EL (cell line): ENCODE measurements at regions not wholly inside any gene's neighbourhood (a gene's known extent, or its start where the extent isn't known, plus 50 kb on each side); places are given as distances from the start of the nearest gene placed in this dataset.

Source experiments
- DNase-seq: peaks from one replicate; pipeline ENCODE4 v3.0.0-alpha.2; 2016

- DNase-seq = no peak
Measured at GRCh38 chr9:675697-676370, 165.7 kb upstream of the DMRT1 start.

- DNase-seq = no peak
Measured at GRCh38 chr9:676780-677438, 164.6 kb upstream of the DMRT1 start.

DNA sequence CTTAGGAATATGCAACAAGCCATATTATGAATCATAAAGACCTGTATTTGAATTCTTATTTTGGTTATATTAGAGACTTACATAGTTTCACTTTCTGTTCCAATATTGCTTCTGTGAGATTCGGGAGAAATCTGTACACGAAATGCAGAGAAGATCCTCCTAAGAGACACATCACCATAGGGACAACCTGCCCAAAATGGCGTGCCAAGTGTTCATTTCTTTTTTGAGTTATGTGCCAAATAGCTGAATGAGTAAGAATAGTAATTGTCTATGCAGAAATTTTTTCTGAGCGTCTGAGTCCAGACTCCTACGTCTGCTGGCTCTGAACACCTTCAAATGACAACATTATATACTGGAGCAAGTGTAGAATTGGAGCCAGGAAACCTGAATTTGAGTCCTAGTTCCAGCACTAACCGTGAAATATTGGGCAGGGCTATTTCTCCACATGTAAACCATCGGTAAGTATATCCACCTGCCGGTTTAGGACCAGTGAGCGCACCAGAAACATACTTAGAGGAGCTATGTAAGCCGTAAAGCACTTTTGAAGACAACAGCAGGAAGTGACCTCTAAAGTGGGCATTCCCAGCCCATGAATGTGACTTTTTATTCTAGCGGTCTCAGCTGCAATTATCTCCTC lies 163.9 kb upstream of the DMRT1 start:
- no peak for DNase-seq

- no peak for DNase-seq
Measured at GRCh38 chr9:678897-679296, 162.6 kb upstream of the DMRT1 start.

DNA sequence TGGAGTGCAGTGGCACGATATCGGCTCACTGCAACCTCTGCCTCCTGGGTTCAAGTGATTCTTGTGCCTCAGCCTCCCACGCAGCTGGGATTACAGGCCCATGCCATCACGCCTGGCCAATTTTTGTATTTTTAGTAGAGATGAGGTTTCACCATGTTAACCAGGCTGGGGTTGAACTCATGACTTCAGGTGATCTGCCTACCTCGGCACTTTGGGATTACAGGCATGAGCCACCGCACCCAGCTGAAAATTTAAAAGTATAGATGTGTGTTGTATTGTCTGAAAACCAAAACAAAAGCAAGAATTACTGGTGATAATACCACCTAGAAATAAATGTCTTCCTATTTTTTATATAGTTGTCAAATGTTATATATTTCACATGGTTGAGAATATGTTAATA lies 162.0 kb upstream of the DMRT1 start:
- DNase-seq = no peak

- DNase-seq = no peak
Measured at GRCh38 chr9:680106-680505, 161.4 kb upstream of the DMRT1 start.

DNA sequence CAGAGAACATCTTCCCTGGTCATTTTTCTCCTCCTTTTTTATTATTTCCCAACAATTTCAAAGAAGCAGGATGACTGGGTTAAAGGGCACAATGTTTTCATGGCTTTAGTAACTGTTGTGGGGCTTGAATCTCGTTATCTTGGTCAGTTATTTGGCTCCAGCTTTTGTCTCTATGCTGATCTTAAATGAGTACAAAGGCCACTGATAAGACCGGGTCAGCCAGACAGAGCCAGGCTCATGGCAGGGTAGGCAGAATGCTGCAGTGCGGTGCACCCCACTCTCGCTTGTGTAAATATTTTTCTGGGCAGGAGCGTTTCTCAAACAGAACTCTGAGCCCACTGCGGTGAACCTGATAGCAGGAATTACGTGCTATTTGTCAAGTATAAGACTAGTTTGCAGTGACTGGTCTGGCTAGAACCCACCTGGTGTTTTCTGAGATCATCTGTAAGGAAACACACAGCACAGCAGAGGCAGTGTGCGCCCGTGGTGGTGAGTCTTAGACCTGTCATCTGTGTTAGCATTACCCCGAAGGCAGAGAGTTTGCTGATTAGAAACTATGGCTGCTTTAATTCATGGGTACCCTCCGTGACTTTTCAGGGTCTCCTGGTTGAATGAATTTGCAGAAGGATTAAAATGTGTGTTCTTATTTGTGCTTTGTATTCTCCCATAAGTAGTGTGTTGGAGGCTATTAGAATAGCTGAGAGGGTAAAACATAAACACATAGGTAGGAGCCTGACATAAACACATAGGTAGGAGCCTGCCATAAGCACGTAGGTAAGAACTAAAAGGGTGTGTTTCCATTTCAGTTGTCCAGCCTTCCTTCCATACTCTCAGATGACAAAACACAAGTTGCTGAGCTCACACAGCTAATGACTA lies 158.6 kb upstream of the DMRT1 start:
- no peak for DNase-seq

DNA sequence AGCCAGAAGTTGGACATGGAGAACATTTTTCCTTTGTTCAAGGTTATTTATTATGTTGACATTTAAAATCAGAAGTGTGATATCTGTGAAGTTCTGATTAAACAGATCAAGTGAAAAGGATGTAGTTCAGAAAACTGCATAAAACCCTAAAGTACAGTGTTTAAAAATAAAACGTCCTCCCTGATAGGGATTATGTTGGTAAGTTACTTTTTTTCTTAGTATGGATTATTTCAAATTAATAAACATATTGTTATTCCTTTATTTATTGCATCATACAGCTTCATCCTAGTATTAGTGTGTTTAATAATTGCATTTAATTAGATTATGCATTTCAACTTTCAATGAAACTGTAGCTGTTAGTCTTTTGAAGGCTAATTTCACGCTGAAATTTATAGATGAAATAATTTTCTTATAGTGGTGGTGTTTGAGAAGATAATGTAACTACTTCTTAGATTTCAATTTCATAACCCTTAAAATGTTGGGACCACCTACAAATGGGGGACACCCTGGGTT lies 157.9 kb upstream of the DMRT1 start:
- no peak for DNase-seq

- DNase-seq = peak; percentile 60
Measured at GRCh38 chr9:684054-684890, 157.2 kb upstream of the DMRT1 start.

DNA sequence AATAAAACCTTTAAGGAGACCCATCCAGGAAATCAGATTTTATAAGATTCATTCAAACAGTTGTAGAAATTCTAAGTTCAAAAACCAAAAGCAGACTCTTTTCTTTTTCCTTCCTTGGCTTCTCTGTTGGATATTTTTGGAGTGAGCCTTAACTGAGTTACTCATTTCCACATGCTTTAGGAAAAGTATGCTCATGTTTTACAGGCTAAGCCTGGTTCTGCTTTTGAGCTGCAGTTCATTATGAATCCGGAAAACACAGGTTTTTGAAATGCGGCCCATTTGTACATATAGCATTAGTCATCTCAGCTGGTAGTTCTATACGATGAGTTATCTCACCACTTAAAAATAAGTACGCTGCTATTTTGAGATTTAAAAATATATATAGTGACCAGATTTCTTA lies 156.6 kb upstream of the DMRT1 start:
- peak; percentile 80 for DNase-seq

DNA sequence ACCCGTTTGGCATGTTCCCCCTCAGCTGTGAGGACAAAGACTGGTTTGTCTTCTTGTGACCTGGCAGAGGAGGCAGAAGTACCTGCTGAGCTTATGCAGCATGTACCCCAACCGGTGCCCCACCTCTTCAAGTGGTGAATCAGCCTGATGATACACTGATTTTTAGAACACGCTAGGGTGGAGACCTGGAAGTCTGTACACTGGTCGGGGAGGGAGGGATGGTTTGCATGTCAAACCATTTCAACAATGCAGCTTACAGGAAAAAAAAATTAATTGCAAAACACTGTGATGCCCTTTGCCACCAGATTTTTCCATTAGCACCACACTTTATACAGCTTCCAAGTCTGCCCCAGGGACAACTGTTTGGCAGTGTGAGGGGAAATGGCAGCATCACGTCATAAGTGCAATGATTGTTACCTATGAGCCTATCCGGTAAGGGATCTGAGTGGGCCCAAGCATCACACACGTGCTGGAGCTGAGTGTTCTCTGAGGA lies 155.1 kb upstream of the DMRT1 start:
- DNase-seq = peak; percentile 29

GRCh38 chr9:687034-687785 lies 154.3 kb upstream of the DMRT1 start:
- no peak for DNase-seq

DNA sequence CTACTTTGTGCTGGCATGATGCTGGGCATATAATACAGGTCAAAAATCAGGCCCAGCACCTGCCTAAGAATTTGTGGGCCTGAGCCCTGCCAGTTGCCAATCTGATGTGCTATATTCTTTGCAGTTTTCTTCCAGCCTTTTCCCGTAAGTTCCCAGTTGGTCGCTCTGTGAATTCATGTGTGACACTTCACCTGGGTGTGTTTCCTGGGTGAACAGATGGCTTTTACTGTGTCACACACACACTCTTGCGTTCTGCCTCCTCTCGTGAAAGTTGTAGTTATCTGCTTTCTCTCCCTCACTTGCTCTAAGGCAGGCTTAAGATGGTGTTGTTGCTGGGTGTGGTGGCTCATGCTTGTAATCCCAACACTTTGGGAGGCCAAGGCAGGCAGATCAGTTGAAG lies 153.5 kb upstream of the DMRT1 start:
- DNase-seq = no peak

DNA sequence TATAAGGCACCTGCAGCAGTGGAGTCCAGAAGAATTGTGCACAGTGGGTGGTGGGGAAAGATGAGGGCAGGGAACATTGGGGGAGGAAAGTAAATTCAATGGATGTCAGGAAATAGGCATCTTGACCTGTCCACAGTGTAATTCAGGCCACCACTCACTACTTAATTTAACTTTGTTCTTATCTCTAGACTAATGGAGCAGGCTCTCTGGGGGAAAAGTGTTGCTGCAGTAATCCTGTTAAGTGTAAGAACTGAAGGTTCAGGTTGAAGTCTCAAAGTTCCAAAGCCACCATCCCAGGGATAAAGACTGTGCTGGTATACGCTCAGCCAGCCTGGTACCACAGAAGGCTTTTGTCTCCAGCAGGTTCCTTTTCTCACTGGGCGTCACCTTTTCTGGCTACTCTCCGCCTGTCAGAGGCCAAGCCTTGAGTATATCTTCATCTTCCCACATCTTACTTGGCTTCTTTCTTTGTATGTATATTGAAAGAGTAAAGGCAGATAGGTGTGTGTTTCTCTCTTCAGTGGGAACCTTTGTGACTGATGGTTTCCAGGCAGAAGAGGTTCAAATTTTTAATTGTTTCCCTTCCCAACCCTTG lies 150.9 kb upstream of the DMRT1 start:
- no peak for DNase-seq

DNA sequence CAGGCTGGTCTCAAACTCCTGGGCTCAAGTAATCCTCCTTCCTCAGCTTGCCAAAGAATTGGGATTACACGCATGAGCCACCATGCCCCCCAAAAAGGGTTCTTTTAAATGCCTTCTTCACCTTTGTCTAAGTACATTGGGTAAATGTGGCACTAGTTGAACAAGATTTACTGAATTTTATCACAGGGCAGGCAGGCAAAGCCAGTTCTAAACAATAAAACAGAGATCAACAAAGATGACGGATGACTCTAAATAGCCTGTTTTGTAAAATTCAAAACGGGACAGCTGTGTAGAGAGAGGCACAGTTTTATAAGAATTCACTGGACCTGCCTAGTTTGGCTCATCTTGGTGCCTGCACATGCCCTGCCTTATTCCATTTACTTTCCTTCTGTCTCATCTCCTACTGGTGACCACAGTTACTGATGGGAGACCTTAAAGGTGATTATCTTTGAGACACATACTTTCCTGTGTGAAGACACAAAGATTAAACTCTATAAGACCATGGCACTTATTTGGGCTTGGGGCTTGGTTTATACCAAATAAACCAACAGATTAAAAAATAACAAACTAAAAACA lies 149.6 kb upstream of the DMRT1 start:
- no peak for DNase-seq

- no peak for DNase-seq
Measured at GRCh38 chr9:692636-693129, 148.8 kb upstream of the DMRT1 start.

- peak; percentile 73 for DNase-seq
Measured at GRCh38 chr9:693201-694091, 148.1 kb upstream of the DMRT1 start.

- no peak for DNase-seq
Measured at GRCh38 chr9:694092-694402, 147.4 kb upstream of the DMRT1 start.

- DNase-seq = peak; percentile 93
Measured at GRCh38 chr9:694403-695154, 146.9 kb upstream of the DMRT1 start.
